HG02970 (cell line): ENCODE measurements at regions not wholly inside any gene's neighbourhood (a gene's known extent, or its start where the extent isn't known, plus 50 kb on each side); places are given as distances from the start of the nearest gene placed in this dataset.

Source experiments
- ATAC-seq: cut with Tn5 transposase; IDR thresholded peaks from one replicate; pipeline ENCODE4 v1.9.1; 2021; ENCODE audit warnings: mild to moderate bottlenecking, moderate library complexity, moderate number of reproducible peaks; ENCODE audit not compliant: unreplicated experiment, low FRiP score

- no peak for ATAC-seq
These were observed 364.9 kb upstream of the PMFBP1 start for GRCh38 chr16:72536723-72537435.

GRCh38 chr16:72532906-72533410, 361.0 kb upstream of the PMFBP1 start:
- no peak for ATAC-seq

GRCh38 chr16:72530434-72530833, 358.5 kb upstream of the PMFBP1 start:
- no peak for ATAC-seq

- ATAC-seq = no peak
These were observed 351.1 kb upstream of the PMFBP1 start for GRCh38 chr16:72523087-72523486.

- ATAC-seq = no peak
These were observed 345.2 kb upstream of the PMFBP1 start for GRCh38 chr16:72517154-72517553.

- no peak for ATAC-seq
These were observed 339.2 kb upstream of the PMFBP1 start for GRCh38 chr16:72511171-72511570.

- ATAC-seq = no peak
These were observed 336.2 kb upstream of the PMFBP1 start for GRCh38 chr16:72508191-72508590.

- ATAC-seq = no peak
These were observed 330.6 kb upstream of the PMFBP1 start for GRCh38 chr16:72502594-72503005.

- ATAC-seq = no peak
These were observed 330.0 kb upstream of the PMFBP1 start for GRCh38 chr16:72501739-72502593.

- ATAC-seq = no peak
These were observed 328.6 kb upstream of the PMFBP1 start for GRCh38 chr16:72500545-72500944.

GRCh38 chr16:72493716-72494415, 321.9 kb upstream of the PMFBP1 start:
- ATAC-seq = no peak

- ATAC-seq = no peak
These were observed 315.3 kb upstream of the PMFBP1 start for GRCh38 chr16:72487283-72487682.

- ATAC-seq = no peak
These were observed 310.7 kb upstream of the PMFBP1 start for GRCh38 chr16:72482695-72483094.

GRCh38 chr16:72481419-72481818, 309.5 kb upstream of the PMFBP1 start:
- ATAC-seq = no peak

- ATAC-seq = no peak
These were observed 309.0 kb upstream of the PMFBP1 start for GRCh38 chr16:72480911-72481310.

GRCh38 chr16:72475688-72476087, 303.7 kb upstream of the PMFBP1 start:
- no peak for ATAC-seq

GRCh38 chr16:72474501-72475123, 302.7 kb upstream of the PMFBP1 start:
- ATAC-seq = no peak

GRCh38 chr16:72473631-72474030, 301.7 kb upstream of the PMFBP1 start:
- ATAC-seq = no peak

GRCh38 chr16:72471317-72471924, 299.5 kb upstream of the PMFBP1 start:
- ATAC-seq = no peak

- ATAC-seq = no peak
These were observed 298.6 kb upstream of the PMFBP1 start for GRCh38 chr16:72470541-72470940.
